Psoas muscle (tissue), 7 donors: ENCODE measurements at regions not wholly inside any gene's neighbourhood (a gene's known extent, or its start where the extent isn't known, plus 50 kb on each side); places are given as distances from the start of the nearest gene placed in this dataset.

Experiments used
- ATAC-seq, 4 donors: fragments of 200-7000 bp; cut with Tn5 transposase; one replicate each; pipeline ENCODE4 v1.9.1; 2020; ENCODE audit warnings: moderate library complexity in 3 of 4, mild to moderate bottlenecking in 2 of 4
- DNase-seq, 2 donors: peaks; one replicate each; pipeline ENCODE4 v3.0.0-alpha.2; 2020
- H3K27ac ChIP-seq: fragments of 200-600 bp; one replicate; pipeline ENCODE4 v1.8.0; 2022
- H3K27me3 ChIP-seq, 3 donors: fragments of 200-600 bp in 1 of 3; one replicate each; pipeline versions ENCODE4 v1.6.1 to v1.8.0; 2013 to 2022; ENCODE audit warnings: low read length in 2 of 3, mild to moderate bottlenecking in 2 of 3, moderate library complexity in 1 of 3; ENCODE audit not compliant: insufficient read depth in 3 of 3
- H3K36me3 ChIP-seq, 2 donors: fragments of 200-600 bp in 1 of 2; one replicate each; pipeline versions ENCODE4 v1.6.1 to v1.8.0; 2013 to 2022; ENCODE audit warnings: low read depth in 1 of 2, mild to moderate bottlenecking in 1 of 2, moderate library complexity in 1 of 2; ENCODE audit not compliant: insufficient read depth in 1 of 2
- H3K4me1 ChIP-seq: fragments of 200-600 bp; one replicate; pipeline ENCODE4 v1.8.0; 2022
- H3K4me3 ChIP-seq: fragments of 200-600 bp; one replicate; pipeline ENCODE4 v1.8.0; 2022; ENCODE audit warnings: mild to moderate bottlenecking
- H3K9me3 ChIP-seq: fragments of 200-600 bp; one replicate; pipeline ENCODE4 v1.8.0; 2022
- WGBS, 3 donors: extraction: QIAGEN DNeasy Blood & Tissue Kit; methylation state at CpG; one replicate each; pipeline versions ENCODE4 v1.1.6 to v1.1.7; 2013; 5-methylcytosine and 5-hydroxymethylcytosine counted together
- intact Hi-C, 2 donors: fragments of 100-400 bp; cut with DNase I; formaldehyde crosslinking; loops; one replicate each; pipeline versions ENCODE4 v1.11.0 to v1.14.2; 2022
- TF ChIP-seq, protein P1 (sequence below): fragments of 200-600 bp; IDR thresholded peaks from one replicate; pipeline ENCODE4 v1.8.0; 2022; ENCODE audit warnings: antibody characterized with exemption
- donor health status: healthy with polysubstance abuse.
- donor health status: DM: no; HTN: no; CAD: no; lungs with moderate emphysema.
- donor health status: Bipolar disorder and iron deficiency.
- donor health status: healthy.
- donor health status: DM: yes; HTN: yes; CAD: no.
- donor health status: DM: no; HTN: no; CAD: no.
- donor health status: DM: yes; HTN: yes; CAD: no.

GRCh38 chr2:30379481-30379880, 67.6 kb upstream of the LCLAT1 start:
- no peak overlapping the region for H3K4me3 ChIP-seq
- H3K4me1 ChIP-seq, result no peaks in the 10 kb centered on the region
- WGBS, 3 donors, result 94 to 100% (median 96%) methylated on average over 1 of the region's 1 CpG
- ATAC-seq (no peak), DNase-seq (no peak)
- H3K27ac ChIP-seq, result no peak overlapping the region
- intact Hi-C loops, result no loop called here
- H3K36me3 ChIP-seq, result no peaks in the 10 kb centered on the region
- H3K9me3 ChIP-seq, result no peaks in the 10 kb centered on the region
- TF ChIP-seq, protein P1, sequence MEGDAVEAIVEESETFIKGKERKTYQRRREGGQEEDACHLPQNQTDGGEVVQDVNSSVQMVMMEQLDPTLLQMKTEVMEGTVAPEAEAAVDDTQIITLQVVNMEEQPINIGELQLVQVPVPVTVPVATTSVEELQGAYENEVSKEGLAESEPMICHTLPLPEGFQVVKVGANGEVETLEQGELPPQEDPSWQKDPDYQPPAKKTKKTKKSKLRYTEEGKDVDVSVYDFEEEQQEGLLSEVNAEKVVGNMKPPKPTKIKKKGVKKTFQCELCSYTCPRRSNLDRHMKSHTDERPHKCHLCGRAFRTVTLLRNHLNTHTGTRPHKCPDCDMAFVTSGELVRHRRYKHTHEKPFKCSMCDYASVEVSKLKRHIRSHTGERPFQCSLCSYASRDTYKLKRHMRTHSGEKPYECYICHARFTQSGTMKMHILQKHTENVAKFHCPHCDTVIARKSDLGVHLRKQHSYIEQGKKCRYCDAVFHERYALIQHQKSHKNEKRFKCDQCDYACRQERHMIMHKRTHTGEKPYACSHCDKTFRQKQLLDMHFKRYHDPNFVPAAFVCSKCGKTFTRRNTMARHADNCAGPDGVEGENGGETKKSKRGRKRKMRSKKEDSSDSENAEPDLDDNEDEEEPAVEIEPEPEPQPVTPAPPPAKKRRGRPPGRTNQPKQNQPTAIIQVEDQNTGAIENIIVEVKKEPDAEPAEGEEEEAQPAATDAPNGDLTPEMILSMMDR, result no peak
- no peaks in the 10 kb centered on the region for H3K27me3 ChIP-seq

DNA sequence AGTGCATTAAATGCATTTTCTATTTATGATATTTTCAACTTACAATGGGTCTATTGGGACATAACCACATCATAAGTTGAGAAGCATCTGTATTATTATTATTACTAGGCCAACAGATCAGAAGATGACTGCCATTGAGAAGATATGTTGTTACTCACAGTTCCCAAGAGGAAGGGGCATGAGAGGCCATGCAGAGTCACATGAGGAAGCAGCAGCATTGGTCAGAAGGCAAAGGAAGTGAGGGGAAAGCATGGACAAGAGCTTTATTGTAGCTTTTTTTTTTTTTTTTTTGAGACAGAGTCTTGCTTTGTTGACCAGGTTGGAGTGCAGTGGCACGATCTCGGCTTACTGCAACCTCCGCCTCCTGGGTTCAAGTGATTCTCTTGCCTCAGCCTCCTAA, 66.2 kb upstream of the LCLAT1 start:
- Histone ChIP-seq H3K9me3 (no peaks in the 10 kb centered on the region), H3K4me1 (no peaks in the 10 kb centered on the region), H3K36me3 (no peaks in the 10 kb centered on the region), H3K4me3 (no peak overlapping the region), H3K27ac (no peak overlapping the region), H3K27me3 (no peaks in the 10 kb centered on the region)
- ATAC-seq (no peak), DNase-seq (no peak)
- WGBS, 3 donors, result 86 to 92% (median 92%) methylated on average over 3 of the region's 3 CpGs
- TF ChIP-seq, protein P1, result no peak
- intact Hi-C loops, result no loop called here

DNA sequence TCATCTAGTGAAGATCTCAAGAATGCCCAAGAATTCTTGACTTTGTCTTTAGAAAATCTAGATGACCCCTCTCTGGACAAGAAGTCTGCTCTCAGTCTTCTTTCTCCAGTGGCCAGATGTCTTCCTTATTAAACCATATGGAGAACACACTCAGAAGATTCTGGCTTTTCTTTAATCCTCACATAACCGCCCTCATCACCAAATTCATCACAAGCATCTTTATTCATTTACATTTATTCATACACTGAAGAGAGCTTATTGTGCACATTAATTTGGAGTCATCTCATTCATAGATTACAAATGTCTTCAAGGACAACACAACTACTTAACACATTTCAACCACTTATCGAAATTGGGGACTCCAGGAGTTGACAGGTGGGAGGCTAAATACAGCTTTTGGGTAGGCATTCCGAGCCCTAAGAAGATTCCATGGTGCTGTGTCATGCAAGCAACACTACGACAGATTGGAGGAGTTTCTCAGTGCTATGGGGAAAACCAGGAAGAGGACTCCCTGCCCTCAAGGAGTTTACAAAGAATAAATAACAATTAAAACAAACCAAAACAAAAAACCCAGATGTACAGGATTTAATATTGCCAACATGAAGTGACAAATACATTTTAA, 64.8 kb upstream of the LCLAT1 start:
- WGBS, 3 donors, result 67 to 79% (median 72%) methylated on average over 4 of the region's 4 CpGs
- no peaks in the 10 kb centered on the region for H3K4me1 ChIP-seq
- ATAC-seq (no peak), DNase-seq (no peak)
- H3K27me3 ChIP-seq, result no peaks in the 10 kb centered on the region
- no peaks in the 10 kb centered on the region for H3K36me3 ChIP-seq
- intact Hi-C loops, result no loop called here
- H3K9me3 ChIP-seq, result no peaks in the 10 kb centered on the region
- no peak overlapping the region for H3K4me3 ChIP-seq
- TF ChIP-seq, protein P1, result no peak
- H3K27ac ChIP-seq, result no peak overlapping the region

DNA sequence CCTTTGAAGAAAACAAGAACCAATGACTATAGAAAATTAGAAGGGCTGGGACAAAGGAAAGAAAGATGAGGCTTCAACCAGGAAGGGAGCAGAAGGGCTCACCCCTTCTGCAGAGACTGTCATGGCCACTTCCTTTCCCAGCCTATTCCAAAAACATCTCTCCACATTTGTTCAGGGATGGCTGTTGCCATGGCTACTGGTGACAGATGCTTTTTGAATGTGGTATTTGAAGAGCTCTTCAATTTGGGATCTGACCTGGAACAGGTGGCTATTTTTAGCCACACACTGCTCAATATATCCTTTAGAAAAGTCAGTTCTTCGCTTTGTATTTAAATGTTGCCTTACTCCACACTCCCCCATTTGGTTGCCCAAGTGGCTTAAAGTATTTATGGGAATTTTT, 64.1 kb upstream of the LCLAT1 start:
- Histone ChIP-seq H3K4me1 (no peaks in the 10 kb centered on the region), H3K4me3 (no peak overlapping the region), H3K36me3 (no peaks in the 10 kb centered on the region), H3K27ac (no peak overlapping the region), H3K9me3 (no peaks in the 10 kb centered on the region), H3K27me3 (no peaks in the 10 kb centered on the region)
- 76 to 81% (median 80%) methylated on average over 1 of the region's 1 CpG for WGBS, 3 donors
- ATAC-seq (no peak), DNase-seq (no peak)
- intact Hi-C loops, result no loop called here
- TF ChIP-seq, protein P1, result no peak

GRCh38 chr2:30385327-30385726, 61.7 kb upstream of the LCLAT1 start:
- Histone ChIP-seq H3K9me3 (no peaks in the 10 kb centered on the region), H3K27ac (no peak overlapping the region), H3K4me3 (no peak overlapping the region), H3K27me3 (no peaks in the 10 kb centered on the region), H3K4me1 (no peaks in the 10 kb centered on the region), H3K36me3 (no peaks in the 10 kb centered on the region)
- TF ChIP-seq, protein P1, result no peak
- 15 to 22% (median 17%) methylated on average over 5 of the region's 5 CpGs for WGBS, 3 donors
- intact Hi-C loops, result no loop called here
- ATAC-seq (no peak), DNase-seq (no peak)
